Epithelial cell of esophagus (primary cell): ENCODE measurements at regions not wholly inside any gene's neighbourhood (a gene's known extent, or its start where the extent isn't known, plus 50 kb on each side); places are given as distances from the start of the nearest gene placed in this dataset.
A peak's percentile ranks its signal among the peaks of the same experiment; 100 is the strongest.

ENCODE experiments used
- DNase-seq: peaks from one replicate; pipeline ENCODE4 v3.0.0; 2010; ENCODE audit warnings: low read depth
- H3K4me3 ChIP-seq: 2 replicates; pipeline ENCODE4 v1.5.1; 2011; ENCODE audit warnings: mild to moderate bottlenecking, low read length, control low read depth
- TF ChIP-seq, protein P1 (sequence below): IDR thresholded peaks from 2 replicates; pipeline ENCODE4 v1.5.1; 2011; ENCODE audit warnings: low read depth, mild to moderate bottlenecking, low read length, control low read depth, inconsistent platforms; ENCODE audit not compliant: insufficient read depth; ENCODE audit errors: missing control alignments

DNA sequence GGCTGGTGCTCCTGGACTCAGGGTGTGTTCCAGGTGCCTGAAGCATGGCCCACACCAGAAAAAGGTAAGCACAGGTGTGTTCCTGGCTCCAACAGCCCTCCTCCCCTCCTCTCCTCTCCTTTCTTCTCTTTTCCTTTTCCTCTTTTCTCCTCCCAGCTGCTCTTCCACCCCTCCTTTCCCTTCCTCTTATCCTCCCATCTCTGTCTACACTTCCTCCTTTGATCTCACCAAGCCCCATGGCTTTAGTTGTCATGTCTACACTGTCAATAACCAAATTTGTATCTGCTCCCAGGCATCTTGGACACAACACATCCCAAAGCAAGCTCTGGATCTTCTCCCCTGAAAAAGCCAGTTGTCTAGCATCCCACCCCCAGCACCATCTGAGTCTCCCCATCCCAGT, 56.7 kb upstream of the LAPTM5 start:
- DNase-seq = no peak
- H3K4me3 ChIP-seq = no peak overlapping the region
- TF ChIP-seq, protein P1, sequence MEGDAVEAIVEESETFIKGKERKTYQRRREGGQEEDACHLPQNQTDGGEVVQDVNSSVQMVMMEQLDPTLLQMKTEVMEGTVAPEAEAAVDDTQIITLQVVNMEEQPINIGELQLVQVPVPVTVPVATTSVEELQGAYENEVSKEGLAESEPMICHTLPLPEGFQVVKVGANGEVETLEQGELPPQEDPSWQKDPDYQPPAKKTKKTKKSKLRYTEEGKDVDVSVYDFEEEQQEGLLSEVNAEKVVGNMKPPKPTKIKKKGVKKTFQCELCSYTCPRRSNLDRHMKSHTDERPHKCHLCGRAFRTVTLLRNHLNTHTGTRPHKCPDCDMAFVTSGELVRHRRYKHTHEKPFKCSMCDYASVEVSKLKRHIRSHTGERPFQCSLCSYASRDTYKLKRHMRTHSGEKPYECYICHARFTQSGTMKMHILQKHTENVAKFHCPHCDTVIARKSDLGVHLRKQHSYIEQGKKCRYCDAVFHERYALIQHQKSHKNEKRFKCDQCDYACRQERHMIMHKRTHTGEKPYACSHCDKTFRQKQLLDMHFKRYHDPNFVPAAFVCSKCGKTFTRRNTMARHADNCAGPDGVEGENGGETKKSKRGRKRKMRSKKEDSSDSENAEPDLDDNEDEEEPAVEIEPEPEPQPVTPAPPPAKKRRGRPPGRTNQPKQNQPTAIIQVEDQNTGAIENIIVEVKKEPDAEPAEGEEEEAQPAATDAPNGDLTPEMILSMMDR = no peak

DNA sequence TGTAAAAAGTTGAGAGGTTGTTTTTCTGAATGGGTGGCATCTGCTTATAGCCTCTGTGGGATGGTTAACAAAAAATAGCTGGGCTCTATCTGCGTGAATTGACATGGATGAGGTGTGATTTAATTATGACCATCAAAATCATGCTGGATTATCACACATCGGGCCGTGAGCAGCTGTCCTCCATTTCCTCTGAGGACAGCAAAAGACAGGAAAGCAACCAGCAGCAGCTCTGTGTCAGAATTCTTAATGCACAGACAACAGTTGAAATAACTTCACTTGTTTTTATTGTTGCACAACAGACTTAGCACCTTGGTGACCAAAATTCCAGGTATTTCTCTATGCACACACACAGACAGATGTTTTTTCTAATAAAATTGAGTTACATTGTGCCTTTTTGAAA, 54.5 kb upstream of the LAPTM5 start:
- TF ChIP-seq, protein P1 = no peak
- no peak for DNase-seq
- no peak overlapping the region for H3K4me3 ChIP-seq

DNA sequence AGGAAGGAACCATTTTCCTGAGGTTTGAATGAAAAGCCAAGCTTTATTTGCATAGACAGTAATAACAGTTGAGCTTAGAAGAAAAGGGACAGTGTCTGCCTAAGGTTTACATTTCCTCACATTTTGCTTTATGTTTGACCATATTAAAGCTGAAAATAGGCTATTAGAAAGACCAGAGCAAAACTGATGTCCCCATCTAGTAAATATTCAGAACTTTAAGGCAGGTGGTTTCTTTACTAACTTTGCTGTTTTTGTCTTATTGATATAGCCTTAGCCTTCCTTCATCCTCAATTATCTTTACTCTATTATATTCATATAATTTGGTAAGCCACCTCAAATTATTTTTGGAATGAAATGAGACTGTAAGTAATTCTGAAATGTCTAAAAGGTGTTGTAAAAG, 53.6 kb upstream of the LAPTM5 start:
- DNase-seq = no peak
- H3K4me3 ChIP-seq = no peak overlapping the region
- TF ChIP-seq, protein P1 = no peak

DNA sequence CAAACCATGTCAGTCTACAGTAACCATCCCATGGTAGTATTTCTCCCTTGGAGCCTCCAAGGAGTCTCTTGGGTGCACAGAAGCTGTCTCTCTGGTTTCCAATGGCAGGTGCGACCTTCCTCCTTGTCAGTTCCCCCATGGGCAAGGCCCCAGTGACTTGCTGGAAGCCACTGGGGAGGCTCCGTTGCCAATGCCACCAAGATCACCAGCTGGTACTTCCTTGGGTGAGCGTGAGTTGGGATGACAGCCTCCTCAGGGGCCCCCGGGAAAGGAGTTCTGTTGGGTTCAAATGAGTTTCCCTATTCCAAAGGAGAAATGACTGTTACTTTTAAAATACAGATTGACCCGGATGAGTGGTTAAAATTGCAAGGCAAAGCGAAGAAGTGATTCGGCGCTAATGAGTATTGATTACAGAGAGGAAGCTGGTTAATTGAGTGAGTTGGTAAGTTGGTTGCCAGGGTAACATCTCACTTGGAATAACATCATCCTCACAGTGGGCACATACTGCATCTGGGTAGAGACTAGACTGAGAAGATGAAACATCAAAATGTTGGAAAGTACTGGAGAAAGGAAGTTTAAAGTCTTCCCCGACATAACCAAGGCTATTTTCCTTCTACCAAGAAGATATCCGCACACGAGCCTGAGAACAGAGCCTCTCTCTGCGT, 53.0 kb upstream of the LAPTM5 start:
- DNase-seq = no peak
- TF ChIP-seq, protein P1 = no peak
- H3K4me3 ChIP-seq = no peak overlapping the region

DNA sequence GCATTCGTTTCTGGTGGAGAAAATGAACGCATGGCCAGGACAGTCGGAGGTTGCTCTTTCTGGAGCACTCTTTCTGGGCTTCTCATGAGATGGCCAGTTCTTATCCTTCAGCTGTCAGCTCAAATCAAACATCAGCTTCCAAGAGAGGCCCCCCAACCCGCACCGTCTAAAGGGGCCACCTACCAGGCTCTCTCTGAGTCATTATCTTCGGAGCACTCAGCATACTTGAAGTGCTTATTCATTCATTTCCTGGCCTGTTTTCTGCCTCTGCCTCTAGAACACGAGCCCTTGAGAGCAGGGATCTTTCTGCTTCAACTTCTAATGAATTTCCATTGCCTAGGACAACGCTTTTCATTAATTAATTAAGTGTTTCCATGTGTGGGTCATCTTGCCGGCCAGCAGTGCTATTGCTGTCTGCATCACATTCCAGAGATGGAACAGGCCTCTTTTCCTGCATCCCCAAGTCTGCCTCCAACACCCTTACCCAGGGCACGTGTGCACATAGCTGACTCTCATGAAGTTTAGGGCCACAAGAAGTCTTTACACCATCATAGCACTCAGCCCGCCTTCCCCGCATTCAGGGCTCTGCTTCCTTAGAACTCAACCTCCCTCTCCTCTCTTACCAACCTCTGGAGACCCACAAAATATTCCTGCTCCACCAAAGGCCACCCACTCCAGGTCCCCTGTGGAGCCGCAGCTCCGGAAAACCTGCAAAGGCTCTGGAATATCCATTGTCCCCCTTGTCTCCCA, 52.1 kb upstream of the LAPTM5 start:
- no peak overlapping the region for H3K4me3 ChIP-seq
- peak; percentile 66 for DNase-seq
- TF ChIP-seq, protein P1 = no peak

DNA sequence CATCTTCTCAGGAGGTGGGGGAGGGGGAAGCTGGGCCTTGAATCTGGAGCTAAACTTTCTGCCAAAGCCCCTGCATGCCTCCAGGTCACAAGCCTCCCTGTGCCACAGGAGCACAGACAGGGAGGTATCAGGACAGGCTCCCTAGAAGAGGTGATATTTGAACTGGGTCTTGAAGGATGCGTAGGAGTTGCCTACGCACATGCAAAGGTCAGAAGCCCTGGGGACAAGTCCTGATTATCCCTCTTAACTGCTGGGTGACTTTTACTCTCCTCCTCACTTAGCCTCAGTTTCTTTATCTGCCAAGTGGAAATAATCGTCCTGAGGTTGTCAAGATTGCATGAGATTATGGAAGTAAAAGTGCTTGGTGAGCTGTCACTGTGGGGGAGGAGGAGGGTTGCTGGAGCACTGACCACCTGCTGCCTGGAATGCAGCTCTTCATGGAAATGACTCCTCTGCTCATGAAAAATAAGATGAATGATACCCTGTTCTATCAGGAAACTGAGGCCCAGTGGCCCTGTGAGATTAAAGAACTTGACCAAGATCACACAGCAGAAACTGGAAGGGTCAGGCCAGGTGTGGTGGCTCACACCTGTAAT, 50.6 kb upstream of the LAPTM5 start:
- DNase-seq = no peak
- H3K4me3 ChIP-seq = no peak overlapping the region
- TF ChIP-seq, protein P1 = no peak
